Medulla oblongata (tissue), 1 donor: ENCODE measurements at regions not wholly inside any gene's neighbourhood (a gene's known extent, or its start where the extent isn't known, plus 50 kb on each side); places are given as distances from the start of the nearest gene placed in this dataset.
"Not testable (repeated sequence)": the region's sequence is repeated elsewhere in the genome, so short reads cannot be mapped to it uniquely, and the experiment has no call there.

ENCODE experiments used
- DNase-seq: peaks from one replicate; pipeline ENCODE4 v3.0.0-alpha.2; 2015; ENCODE audit errors: extremely low spot score

DNA sequence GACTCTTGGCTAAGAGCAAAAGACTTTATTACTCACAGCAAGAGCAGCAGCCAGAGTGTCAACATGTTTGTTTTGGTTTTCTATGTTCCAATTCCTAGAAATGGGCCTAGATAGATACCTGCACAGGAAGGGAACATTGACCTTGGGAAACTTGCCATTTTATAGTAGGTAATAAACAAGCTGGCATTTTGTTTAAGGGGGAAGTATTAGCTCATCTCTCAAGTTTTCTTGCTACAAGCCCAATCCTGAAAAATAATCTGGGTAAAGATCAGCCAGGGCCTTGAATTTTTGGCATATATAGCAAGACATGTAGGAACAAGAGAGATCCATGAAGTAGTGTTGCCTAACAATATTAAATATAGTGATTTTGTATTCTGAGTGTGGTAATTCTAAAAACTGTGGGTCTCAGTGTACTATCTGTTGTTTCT, 51.4 kb upstream of the RGL1 start:
- no peak for DNase-seq

GRCh38 chr1:183744132-183744913, 60.6 kb upstream of the RGL1 start:
- no peak for DNase-seq

- DNase-seq: no peak
These were observed 62.6 kb upstream of the RGL1 start for GRCh38 chr1:183742355-183742754.

DNA sequence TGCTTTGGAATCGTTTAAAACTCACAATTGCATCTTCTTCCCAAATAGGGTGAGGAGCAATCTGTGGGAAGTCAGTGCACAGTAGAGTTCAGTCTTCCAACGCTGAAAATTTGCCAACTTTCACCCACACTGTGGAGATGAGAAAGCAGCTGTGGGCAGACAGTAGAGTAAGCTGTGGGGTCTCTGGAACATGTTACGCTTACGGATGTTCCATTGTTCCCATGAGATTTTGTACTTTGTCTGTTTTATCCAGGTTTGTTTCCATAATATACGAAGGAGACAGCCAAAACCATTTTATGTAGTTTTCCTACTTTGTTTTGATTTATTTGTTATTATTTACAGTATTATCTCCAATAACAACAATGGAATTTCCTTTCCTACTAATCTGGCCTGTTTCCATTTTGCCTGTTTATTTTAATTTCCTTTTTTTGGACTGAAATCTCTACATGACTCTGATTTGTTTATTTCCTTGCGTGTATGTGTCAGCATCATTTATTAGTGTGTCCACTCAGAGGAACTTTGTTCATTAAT, 65.1 kb upstream of the RGL1 start:
- DNase-seq: peak; percentile 8

DNA sequence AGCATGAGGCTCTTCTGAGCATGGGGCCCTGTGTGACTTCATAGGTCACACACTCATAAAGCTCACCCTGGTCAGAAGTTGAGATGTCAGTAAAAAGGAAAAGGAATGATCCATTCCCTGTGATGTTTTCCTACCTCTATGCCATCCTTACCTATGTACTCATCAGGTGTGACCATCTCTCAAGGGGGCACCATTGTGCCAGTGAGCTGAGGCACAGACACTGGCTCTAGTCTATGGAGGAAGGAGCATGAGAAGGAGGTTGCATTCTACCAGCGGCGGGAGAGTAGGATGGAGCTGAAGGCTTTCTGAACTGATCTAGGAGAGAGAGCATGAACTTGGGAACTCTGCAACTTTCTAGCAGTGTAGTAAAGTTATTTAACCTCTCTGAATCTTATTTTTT, 65.8 kb upstream of the RGL1 start:
- no peak for DNase-seq

- not testable (repeated sequence) for DNase-seq
These were observed 67.0 kb upstream of the RGL1 start for GRCh38 chr1:183737916-183738315.

- DNase-seq: no peak
These were observed 68.6 kb upstream of the RGL1 start for GRCh38 chr1:183736343-183736742.

- no peak for DNase-seq
These were observed 69.7 kb upstream of the RGL1 start for GRCh38 chr1:183735069-183735860.

- DNase-seq: peak; percentile 78
These were observed 70.3 kb upstream of the RGL1 start for GRCh38 chr1:183734543-183735036.

DNA sequence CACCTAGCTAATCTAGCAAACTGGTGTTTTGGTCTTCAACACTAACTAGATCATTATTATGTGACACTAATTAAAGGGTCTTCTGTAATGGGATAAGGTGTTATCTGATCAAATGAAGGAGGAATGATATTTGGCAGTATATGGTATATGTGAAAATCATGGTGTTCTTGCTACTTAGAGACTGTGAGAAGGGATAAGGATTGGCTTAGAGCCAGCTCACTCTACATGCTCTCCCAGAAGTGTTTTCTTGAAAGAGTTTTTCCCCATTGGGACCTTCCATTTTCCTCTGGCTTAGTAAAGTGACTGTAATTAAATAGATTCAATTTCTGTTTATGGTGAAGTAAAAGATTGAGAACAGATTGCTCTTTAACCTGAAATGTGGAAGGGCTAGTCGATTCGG, 71.2 kb upstream of the RGL1 start:
- peak; percentile 25 for DNase-seq

DNA sequence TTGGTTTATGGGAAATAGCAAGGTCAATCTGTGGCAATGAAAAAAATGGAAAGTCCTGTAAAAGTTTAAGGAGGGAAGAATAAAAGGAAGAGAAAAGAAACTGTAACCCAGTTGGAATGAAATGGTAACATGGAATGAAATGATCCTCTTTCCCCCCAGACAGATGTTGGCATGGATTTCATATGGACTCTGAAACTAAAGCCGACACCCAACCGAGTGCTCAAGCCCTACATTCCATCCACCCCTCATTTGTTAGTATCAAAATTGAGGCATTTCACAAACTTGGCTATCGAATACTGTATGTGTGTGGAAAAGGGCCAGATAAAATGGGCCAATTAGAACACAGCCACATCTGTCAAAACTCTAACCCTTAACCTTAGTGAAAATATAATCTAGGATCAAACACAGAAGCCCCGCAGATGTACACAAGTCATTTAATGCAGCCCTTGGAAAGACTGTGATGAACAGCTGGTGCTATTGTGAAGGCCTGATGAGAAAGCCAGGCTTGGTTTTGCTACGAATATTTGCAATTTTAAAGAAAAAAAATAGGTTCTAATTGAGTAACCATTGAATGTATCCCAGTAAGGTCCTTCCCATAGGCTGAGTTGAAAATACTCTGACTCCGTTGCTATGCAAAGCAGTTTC, 72.6 kb upstream of the RGL1 start:
- no peak for DNase-seq

- no peak for DNase-seq
These were observed 73.9 kb upstream of the RGL1 start for GRCh38 chr1:183730886-183731573.

DNA sequence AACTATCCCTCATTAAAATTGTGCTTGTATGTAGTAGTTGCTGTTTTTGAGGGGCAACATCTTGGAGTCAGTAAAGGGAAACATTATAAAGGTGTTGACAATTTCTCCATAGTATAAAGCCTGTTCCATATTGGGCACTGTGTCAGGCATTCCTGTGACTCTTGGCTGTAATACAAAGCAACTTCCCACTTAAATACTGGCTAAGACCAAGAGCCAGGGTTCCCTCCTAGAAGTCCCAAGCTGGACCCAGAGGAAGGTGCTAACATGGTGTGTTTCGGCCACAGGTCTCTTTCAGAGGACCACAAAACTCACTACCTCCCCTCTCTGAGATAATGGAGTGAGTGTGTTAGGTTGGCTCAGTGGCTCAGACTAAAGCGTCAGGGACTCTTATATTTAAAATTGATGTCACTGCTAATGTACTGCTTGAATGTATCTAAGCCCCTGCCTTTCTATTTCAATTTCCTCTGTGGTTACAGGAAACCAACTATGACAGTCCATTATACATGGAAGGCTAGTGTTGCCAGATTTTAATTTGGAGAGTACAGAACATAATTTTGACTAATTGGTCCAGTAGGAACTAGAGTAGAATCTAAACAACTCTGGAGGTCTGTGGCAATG, 74.7 kb upstream of the RGL1 start:
- no peak for DNase-seq

DNA sequence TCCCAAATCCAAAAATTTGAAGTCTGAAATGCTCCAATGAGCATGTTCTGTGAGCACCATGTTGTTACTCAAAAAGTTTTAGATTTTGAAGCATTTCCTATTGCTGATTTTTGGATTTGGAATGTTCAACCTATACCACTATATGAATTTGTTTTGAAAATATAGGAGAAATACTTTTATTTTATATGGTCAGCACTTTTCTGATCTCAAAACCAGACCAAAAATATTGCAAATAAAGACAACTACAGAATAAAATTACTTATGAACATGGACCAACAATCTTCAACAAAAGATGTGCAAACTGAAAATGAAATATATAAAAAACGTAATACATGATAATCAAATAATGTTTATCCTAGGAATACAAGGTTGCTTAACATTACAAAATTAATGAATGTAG, 73.7 kb upstream of the APOBEC4 start:
- no peak for DNase-seq

GRCh38 chr1:183724350-183725042, 71.4 kb upstream of the APOBEC4 start:
- DNase-seq: no peak

DNA sequence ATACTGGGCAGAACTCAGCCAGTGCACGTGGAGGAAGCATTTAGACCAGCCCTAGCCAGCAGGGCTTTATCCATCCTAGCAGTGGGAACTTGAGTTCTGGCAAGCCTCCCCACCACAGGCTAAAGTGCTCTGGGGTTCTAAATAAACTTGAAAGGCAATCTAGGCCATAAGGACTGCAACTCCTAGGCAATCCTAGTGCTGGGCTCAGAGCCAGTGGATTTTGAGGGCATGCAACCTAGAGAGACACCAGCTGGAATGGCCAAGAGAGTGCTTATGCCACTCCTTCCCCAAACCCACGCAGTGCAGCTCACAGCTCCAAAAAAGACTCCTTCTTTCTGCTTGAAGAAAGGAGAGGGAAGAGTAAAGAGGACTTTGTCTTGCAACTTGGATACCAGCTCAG, 70.5 kb upstream of the APOBEC4 start:
- DNase-seq: no peak

GRCh38 chr1:183721041-183721440, 67.9 kb upstream of the APOBEC4 start:
- DNase-seq: no peak

DNA sequence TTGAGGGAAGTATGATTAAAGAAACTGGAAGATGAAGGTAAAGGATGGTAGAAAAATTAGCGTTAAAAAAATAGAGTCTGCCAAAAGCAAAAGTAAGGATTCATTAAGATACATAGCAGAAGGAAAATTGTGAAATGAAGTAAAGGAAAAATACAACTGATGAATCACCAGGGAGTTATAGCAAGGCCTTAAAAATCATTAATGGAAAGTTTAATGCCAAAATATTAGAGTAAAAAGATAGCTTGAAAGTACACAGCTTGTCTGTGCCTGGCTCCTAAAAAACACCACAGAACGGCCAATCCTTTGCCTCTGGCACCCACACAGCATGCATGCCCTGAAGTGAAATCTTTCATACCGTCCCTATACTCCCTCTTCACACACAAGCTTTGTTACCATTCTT, 66.9 kb upstream of the APOBEC4 start:
- DNase-seq: no peak

- no peak for DNase-seq
These were observed 66.2 kb upstream of the APOBEC4 start for GRCh38 chr1:183719289-183719688.

GRCh38 chr1:183716286-183716685, 63.2 kb upstream of the APOBEC4 start:
- DNase-seq: no peak
